HG03342 (cell line): ENCODE measurements at regions not wholly inside any gene's neighbourhood (a gene's known extent, or its start where the extent isn't known, plus 50 kb on each side); places are given as distances from the start of the nearest gene placed in this dataset.

ENCODE experiments used
- ATAC-seq: cut with Tn5 transposase; IDR thresholded peaks from one replicate; pipeline ENCODE4 v1.9.1; 2021; ENCODE audit warnings: mild to moderate bottlenecking, moderate library complexity; ENCODE audit not compliant: unreplicated experiment

GRCh38 chr4:108529102-108529501 is 91.3 kb upstream of the RPL34 start:
- ATAC-seq: no peak

- peak; percentile 64 for ATAC-seq
Measured at GRCh38 chr4:108527723-108528122, 92.7 kb upstream of the RPL34 start.

- no peak for ATAC-seq
Measured at GRCh38 chr4:108520807-108521206, 99.6 kb upstream of the RPL34 start.

- no peak for ATAC-seq
Measured at GRCh38 chr4:108519911-108520601, 100.3 kb upstream of the RPL34 start.

- ATAC-seq: no peak
Measured at GRCh38 chr4:108519208-108519833, 101.1 kb upstream of the RPL34 start.

- no peak for ATAC-seq
Measured at GRCh38 chr4:108512615-108513505, 107.5 kb upstream of the RPL34 start.

- ATAC-seq: no peak
Measured at GRCh38 chr4:108511618-108512017, 108.8 kb upstream of the RPL34 start.

GRCh38 chr4:108502356-108502755 is 118.0 kb upstream of the RPL34 start:
- ATAC-seq: no peak

- no peak for ATAC-seq
Measured at GRCh38 chr4:108498925-108499324, 121.5 kb upstream of the RPL34 start.

- no peak for ATAC-seq
Measured at GRCh38 chr4:108493596-108493931, 126.8 kb upstream of the RPL34 start.

- ATAC-seq: no peak
Measured at GRCh38 chr4:108492816-108493595, 127.4 kb upstream of the RPL34 start.

- no peak for ATAC-seq
Measured at GRCh38 chr4:108488865-108489264, 131.5 kb upstream of the RPL34 start.

GRCh38 chr4:108486046-108486445 is 134.3 kb upstream of the RPL34 start:
- ATAC-seq: no peak

- no peak for ATAC-seq
Measured at GRCh38 chr4:108484187-108484586, 136.2 kb upstream of the RPL34 start.

GRCh38 chr4:108483650-108484049 is 136.7 kb upstream of the RPL34 start:
- no peak for ATAC-seq

GRCh38 chr4:108483079-108483478 is 137.3 kb upstream of the RPL34 start:
- ATAC-seq: no peak

- no peak for ATAC-seq
Measured at GRCh38 chr4:108480881-108481280, 139.5 kb upstream of the RPL34 start.

- ATAC-seq: no peak
Measured at GRCh38 chr4:108477527-108478108, 142.8 kb upstream of the RPL34 start.

GRCh38 chr4:108473163-108473720 is 147.1 kb upstream of the RPL34 start:
- ATAC-seq: no peak
